HG02885 (cell line): ENCODE measurements at regions not wholly inside any gene's neighbourhood (a gene's known extent, or its start where the extent isn't known, plus 50 kb on each side); places are given as distances from the start of the nearest gene placed in this dataset.

ENCODE experiments used
- ATAC-seq: cut with Tn5 transposase; IDR thresholded peaks from one replicate; pipeline ENCODE4 v1.9.1; 2021; ENCODE audit warnings: mild to moderate bottlenecking; ENCODE audit not compliant: unreplicated experiment, poor library complexity

- no peak for ATAC-seq
Observed at GRCh38 chr2:122003196-122003940, 247.9 kb downstream of the TSN start.

- ATAC-seq: no peak
Observed at GRCh38 chr2:122007126-122007525, 251.7 kb downstream of the TSN start.

- no peak for ATAC-seq
Observed at GRCh38 chr2:122007577-122007976, 252.1 kb downstream of the TSN start.

GRCh38 chr2:122009561-122009960, 254.1 kb downstream of the TSN start:
- ATAC-seq: no peak

- ATAC-seq: no peak
Observed at GRCh38 chr2:122011493-122012270, 256.2 kb downstream of the TSN start.

GRCh38 chr2:122018736-122019135, 263.3 kb downstream of the TSN start:
- ATAC-seq: no peak

GRCh38 chr2:122019724-122020123, 264.3 kb downstream of the TSN start:
- no peak for ATAC-seq

GRCh38 chr2:122020377-122020776, 264.9 kb downstream of the TSN start:
- ATAC-seq: no peak

- no peak for ATAC-seq
Observed at GRCh38 chr2:122021941-122022340, 266.5 kb downstream of the TSN start.

- no peak for ATAC-seq
Observed at GRCh38 chr2:122022531-122022930, 267.1 kb downstream of the TSN start.

GRCh38 chr2:122023059-122023864, 267.8 kb downstream of the TSN start:
- no peak for ATAC-seq

- no peak for ATAC-seq
Observed at GRCh38 chr2:122027510-122028217, 272.2 kb downstream of the TSN start.

GRCh38 chr2:122028371-122029100, 273.1 kb downstream of the TSN start:
- ATAC-seq: no peak

GRCh38 chr2:122029456-122029855, 274.0 kb downstream of the TSN start:
- no peak for ATAC-seq

- no peak for ATAC-seq
Observed at GRCh38 chr2:122029945-122030344, 274.5 kb downstream of the TSN start.

- ATAC-seq: no peak
Observed at GRCh38 chr2:122031544-122032263, 276.3 kb downstream of the TSN start.

- no peak for ATAC-seq
Observed at GRCh38 chr2:122032264-122032645, 276.8 kb downstream of the TSN start.

- ATAC-seq: no peak
Observed at GRCh38 chr2:122033778-122034177, 278.3 kb downstream of the TSN start.

- no peak for ATAC-seq
Observed at GRCh38 chr2:122034344-122034743, 278.9 kb downstream of the TSN start.
